Fibroblast of pulmonary artery (primary cell): ENCODE measurements at regions not wholly inside any gene's neighbourhood (a gene's known extent, or its start where the extent isn't known, plus 50 kb on each side); places are given as distances from the start of the nearest gene placed in this dataset.

ENCODE experiments used
- DNase-seq: peaks from one replicate; pipeline ENCODE4 v3.0.0-alpha.2; 2010; ENCODE audit warnings: low read depth
- H3K4me3 ChIP-seq: replicated peaks from 2 replicates; pipeline ENCODE4 v1.5.1; 2011; ENCODE audit warnings: low read depth, mild to moderate bottlenecking, control low read depth, low read length, moderate library complexity
- TF ChIP-seq, protein P1 (sequence below): IDR thresholded peaks from 2 replicates; pipeline ENCODE4 v1.5.1; 2011; ENCODE audit warnings: mild to moderate bottlenecking, control low read depth, low read length, inconsistent platforms; ENCODE audit errors: missing control alignments

DNA sequence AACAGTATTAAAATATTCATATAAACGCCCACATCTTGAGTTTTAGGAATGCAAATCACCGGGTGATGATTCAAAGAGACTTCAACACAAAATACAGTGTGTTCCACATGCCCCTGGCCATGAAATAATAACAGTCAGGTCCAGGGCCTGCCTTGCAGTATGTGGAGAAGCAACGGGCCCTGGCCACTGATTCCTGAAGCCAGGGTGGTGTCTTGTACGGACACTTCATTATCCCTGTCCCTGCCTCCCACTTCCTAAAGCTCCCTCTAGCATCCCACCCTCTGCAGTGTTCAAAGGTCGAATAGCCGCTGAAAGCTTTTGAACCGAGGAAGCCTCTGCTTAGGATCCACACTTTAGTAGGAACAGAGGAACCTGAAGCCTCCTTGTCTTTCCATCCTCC is 50.4 kb upstream of the PCSK6 start:
- H3K4me3 ChIP-seq: no peak overlapping the region
- no peak for DNase-seq
- TF ChIP-seq, protein P1, sequence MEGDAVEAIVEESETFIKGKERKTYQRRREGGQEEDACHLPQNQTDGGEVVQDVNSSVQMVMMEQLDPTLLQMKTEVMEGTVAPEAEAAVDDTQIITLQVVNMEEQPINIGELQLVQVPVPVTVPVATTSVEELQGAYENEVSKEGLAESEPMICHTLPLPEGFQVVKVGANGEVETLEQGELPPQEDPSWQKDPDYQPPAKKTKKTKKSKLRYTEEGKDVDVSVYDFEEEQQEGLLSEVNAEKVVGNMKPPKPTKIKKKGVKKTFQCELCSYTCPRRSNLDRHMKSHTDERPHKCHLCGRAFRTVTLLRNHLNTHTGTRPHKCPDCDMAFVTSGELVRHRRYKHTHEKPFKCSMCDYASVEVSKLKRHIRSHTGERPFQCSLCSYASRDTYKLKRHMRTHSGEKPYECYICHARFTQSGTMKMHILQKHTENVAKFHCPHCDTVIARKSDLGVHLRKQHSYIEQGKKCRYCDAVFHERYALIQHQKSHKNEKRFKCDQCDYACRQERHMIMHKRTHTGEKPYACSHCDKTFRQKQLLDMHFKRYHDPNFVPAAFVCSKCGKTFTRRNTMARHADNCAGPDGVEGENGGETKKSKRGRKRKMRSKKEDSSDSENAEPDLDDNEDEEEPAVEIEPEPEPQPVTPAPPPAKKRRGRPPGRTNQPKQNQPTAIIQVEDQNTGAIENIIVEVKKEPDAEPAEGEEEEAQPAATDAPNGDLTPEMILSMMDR: no peak

DNA sequence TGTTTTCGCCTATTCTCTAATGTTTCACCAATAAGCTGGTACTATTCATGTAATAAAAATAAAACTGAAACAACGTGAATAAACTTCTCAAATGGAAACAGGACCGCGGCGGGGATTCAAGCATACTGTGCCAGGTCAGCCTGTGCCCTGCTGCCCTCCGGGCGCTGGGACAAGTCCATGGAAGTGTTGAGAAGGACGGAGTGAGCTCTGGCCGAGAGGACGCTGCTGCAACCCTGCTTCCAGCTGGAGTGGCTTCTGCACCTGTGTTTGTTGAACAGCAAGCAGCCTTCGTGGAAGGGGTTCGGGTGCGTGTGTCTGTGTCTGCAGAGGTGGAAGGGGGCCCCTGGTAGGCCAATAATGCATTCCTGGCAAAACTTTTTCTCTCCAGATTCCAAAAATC is 50.0 kb upstream of the PCSK6 start:
- TF ChIP-seq, protein P1: no peak
- DNase-seq: no peak

More for the DNA sequence above, 50.0 kb upstream of the PCSK6 start:
- no peak overlapping the region for H3K4me3 ChIP-seq
